Activated CD4-positive, CD25-positive, alpha-beta regulatory T cell treated with anti-CD3 and anti-CD28 coated beads, Interleukin-2, amount 50 U/mL, for 72 hours (primary cell): ENCODE measurements at regions not wholly inside any gene's neighbourhood (a gene's known extent, or its start where the extent isn't known, plus 50 kb on each side); places are given as distances from the start of the nearest gene placed in this dataset.

Source experiments
- DNase-seq: peaks from one replicate; pipeline ENCODE4 v3.0.0; 2021

DNA sequence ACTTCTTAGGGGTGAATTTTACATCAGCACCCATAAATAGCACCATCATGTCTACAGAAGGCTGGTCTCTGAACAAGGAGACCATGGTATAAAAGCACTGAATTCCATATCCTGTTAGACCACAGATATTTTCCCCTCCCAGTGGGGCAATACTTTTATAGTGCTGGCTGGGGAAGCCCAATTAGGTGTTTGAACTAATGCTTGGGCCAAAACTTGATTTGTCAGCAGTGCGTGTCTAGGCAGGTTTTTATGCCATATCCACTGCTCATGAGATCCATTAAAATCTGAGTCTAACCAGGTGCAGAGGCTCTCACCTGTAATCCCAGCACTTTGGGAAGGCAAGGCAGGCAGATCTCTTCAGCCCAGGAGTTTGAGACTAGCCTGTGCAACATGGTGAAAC is 623.0 kb downstream of the NPHP4 start:
- no peak for DNase-seq

DNA sequence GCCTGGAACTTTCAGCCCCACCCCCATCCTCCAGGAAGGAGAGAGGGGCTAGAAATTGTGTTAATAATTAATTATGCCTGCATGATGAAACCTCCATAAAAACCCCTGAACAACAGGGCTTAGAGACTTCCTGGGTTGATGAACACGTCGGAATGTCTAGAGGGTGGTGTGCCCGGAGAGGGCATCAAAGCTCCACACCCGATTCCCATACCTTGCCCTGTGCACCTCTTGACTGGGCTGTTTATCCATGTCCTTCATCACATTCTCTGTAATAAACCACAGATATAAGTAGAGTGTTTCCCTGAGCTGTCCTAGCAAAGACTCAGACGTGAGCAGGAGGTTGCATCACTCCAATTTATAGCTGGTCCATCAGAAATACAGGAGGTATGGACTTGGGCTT is 624.0 kb downstream of the NPHP4 start:
- DNase-seq: no peak

DNA sequence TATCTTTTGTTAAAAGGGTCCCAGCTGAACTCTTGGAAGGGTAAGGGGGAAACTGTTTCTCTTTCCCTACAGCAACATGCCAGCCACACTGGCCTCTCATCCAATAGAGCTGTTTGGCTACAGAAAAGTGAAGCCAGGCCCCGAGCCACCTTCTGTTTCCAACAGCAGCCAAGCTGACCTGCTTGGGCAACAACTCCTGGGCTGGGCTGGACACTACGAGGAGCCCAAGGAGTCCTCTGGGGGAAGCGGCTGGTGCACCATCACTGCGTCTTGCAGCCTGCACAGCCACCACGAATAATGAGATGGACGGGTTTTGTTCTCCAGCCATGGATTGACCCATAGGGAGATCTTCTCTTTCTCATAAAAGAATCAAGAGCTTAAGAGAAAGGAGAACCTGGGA is 624.9 kb downstream of the NPHP4 start:
- no peak for DNase-seq

DNA sequence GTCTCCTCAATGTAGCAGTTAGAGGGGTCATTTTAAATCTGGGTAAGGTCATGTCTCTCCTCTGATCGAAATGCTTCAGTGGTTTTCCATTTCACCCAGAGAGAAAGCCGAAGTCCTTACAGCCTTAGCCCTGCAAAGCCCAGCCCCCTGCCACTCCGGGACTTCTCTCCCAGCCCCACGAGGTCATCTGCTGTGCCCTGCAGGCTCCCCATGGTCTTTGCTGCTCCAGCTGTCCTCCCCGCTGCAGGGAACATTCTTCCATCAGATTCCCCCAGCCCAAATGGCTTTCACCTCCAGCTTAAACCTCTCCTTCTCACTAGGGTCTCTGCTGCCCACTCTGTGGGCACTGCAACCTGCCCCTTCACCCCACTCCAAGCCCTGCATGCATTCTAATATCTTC is 626.5 kb downstream of the NPHP4 start:
- DNase-seq: no peak

DNA sequence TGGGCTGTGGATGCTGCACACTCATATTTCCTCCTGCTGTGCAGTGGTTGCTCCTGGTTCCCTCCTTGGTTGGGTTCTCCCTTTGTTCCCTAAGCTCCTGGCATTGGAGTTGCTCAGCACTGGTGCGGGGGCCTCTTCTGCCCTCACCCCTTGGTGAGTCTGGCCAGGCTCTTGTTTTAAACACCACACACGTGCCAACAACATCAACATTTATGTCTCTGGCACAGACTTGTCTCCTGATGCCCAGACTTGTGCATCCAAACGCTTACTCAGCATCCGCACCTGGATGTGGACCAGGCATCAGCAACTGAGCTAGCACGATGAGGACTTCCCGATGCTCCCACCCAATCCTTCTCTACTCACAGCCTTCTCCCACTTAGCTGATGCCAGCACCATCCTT is 627.6 kb downstream of the NPHP4 start:
- no peak for DNase-seq

DNA sequence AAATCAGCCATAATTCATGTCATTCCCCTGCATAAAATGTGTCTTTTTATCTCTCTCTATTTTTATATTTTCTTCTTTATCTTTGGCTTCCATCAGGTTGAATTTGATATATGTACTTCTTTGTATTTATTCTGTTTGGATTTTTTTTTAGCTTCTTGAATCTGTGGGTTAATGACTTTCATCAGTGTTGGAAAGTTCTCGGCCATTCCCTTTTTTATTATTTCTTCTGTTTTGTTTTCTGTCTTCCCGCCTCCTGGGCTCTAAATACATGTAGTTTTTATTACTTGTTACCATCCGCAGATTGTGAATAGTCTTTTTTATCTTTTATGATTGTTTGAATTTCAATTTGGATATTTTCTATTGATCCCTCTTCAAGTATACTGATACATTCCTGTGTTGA is 637.5 kb downstream of the NPHP4 start:
- no peak for DNase-seq

DNA sequence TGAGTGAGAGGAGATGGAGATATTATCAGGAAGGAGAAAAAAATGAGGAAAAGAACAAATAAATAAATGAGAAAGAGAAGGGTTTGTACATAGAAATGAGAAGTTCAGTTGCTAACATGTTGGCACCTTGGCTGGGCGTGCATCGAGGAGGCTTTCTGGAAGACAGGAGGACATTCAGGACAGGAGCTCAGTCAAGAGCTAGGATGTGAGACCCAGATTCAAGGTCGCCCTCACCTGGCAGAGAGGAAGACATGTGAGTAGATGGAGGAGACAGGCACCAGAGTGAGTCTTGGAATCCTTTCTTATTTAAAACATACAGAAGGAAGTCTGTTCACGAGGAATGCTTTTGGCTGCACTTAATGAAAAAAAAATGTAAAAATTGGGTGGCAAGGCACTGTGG is 640.9 kb downstream of the NPHP4 start:
- no peak for DNase-seq

DNA sequence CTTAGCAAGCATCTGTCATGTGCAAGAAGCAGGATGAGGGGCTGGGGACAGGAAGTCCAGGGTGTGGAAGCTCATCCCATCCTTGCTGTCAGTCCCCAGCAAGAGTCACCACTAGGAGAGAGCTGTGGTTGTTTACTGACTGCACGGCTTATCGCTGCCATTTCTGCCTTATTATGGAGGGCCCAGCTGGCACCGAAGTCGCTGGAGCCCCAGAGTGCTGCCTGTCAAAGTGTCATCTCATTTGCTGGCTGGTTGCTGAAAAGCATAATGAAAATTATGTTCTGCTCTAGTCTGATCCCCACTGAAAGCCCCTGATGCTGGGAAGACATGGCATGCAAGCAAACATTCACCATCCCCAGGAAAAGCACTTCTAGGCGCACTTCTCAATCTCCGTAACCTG is 642.7 kb downstream of the NPHP4 start:
- DNase-seq: no peak

DNA sequence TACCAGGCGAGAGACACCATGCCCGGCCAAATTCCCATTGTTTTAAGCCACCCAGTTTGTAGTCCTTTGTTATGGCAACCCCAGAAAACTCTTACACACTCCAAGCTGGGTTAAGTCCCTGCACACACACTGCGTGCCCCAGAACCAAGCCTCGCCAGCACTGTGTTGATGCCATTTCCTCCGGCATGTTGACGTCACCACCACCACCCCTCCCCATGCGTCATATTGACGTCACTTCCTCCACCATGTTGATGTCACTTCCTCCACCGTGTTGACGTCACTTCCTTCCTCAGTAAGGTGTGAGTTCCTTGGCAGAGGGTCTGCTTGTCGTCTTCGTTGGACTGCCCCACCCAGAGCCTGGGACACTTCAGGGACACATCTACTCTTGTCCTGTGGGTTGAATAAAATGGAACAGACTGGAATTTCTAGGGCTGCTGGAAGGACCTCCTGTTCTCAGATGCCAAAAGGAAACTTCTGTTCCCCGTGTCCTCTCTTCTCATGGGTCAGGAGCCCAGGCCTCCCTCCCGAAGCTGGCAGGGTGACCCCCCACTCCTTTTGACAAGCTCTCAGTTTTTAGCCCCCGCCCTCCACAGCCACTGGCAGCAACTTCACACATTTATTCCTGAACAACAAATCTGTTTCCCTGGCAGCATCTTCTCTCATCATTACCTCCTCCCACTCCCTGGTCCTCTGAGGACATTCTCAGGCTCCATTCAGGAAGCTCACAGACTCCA is 643.3 kb downstream of the NPHP4 start:
- no peak for DNase-seq

DNA sequence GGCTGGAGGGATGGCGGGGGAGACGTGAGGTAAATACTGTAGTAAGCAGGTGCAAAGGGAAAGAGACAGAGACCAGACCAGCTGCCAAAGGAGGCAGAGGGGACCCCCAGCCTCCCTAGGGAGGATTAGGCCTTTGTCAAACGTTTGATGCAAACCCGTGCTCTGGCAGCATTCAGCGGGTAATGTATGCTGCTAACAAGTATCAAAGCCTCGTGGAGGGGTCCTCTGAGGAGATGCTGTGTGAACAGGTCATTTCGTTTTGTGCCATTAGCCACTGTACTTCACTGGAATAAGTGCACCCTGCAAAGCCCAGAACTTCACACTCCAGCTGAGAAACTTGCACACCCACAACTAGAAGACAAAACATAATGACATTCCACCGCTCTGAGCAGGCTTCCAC is 644.5 kb downstream of the NPHP4 start:
- DNase-seq: no peak

DNA sequence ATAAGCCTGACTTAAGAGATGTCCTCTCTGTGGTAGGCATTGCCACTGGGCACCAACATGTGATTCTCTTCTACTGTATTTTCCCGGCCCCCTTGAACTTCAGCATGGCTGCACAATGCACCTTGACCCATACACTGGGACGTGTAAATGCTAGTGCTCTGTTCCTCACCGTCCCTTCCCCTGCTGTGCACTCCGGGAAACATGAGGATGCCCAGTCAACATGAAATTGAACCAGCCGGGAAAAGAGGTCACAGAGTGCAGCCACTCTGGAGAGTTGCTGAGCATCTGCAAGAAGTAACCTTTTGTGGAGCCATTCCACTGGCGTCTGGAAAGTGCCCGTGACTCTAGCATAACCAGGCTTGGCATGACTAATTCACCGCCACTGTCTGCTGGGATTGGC is 646.7 kb downstream of the NPHP4 start:
- DNase-seq: no peak

DNA sequence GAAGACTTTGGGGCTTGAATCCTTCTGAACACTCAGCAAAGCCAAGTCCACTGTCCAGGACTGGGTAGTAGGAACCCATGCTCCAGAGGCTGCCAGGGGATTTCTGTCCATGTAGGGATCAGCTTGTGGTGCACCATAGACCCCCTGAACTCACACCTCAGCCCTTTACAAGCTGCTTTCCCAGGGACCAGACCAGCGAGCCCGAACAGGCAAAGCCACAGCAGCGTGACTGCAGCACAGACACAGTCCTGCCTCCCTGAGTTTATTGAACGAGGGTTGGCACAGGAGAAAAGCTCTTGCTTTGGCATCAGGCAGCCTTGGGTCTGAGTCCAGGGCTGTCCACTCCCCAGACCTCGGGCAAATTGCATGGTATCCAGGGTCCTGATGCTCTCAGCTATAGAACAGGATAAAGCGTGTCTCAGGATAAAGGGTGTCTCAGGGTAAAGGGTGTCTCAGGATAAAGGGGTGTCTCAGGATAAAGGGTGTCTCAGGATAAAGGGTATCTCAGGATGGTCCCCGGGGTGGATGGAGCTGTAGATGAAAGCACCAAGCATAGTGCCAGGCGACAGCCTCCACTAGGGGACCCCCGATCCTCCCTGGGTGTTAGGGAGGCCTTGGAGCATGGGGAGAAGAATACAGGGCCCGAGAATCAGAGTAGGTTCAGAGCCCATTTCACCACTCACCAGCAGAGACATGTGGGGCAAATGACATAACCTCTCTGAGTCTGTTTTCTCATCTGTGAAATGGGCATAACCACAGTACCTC is 648.8 kb downstream of the NPHP4 start:
- DNase-seq: no peak

DNA sequence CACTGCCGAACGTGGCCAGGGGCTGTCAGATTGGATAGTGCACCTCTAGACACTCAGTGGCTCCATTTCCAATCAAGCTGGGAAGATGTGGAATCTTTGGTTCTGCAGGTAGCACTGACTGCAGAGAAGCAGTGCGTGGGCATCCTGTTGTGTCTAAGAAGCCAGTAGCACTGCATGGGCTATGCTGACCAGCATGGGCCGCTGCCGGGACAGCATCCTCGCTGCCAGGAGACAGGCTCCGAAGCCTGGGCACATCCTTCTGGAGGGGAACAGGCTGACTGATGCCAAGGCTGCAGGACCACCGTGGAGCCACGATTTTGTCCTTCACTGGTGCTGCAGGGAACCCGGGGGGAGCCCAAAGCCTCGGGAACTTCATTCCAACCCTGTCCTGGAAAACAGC is 649.4 kb downstream of the NPHP4 start:
- DNase-seq: no peak

DNA sequence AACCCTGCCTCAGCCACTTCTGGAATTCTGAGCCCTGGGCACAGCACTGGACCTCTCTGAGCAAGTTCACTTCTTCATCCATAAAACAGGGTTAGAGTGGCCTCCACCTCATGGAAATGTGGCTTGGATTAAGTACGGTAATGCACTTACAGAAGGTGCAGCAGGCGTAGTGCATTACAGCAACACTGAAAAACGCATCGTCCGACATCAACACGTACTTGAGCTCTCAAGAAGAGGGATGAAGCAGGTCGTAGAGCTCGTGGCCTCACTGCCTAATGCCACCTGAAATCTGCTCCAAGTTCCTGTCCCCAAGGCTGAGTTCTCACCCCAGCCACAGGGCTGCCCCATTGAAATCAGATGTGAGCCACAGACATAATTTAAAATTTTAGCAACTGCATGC is 650.1 kb downstream of the NPHP4 start:
- no peak for DNase-seq

DNA sequence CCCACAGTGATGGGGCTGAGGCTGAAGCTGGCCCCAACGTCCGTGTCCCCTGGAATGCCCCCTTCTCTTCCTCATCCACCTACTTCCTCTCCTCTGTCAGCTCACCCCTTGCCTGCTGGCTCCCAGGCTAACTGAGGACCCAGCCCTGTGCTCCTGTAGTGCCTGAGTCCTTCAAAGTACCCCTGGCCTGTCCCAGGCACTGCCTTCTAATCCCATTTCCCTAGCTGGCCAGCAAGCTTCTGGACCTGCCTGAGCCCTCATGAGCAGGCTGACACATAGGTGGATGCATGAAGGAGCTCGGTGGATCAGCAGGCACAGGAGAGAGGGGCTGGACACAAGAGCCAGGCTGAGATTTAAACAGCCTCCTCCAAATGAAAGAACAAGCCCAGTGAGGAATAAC is 650.8 kb downstream of the NPHP4 start:
- no peak for DNase-seq

DNA sequence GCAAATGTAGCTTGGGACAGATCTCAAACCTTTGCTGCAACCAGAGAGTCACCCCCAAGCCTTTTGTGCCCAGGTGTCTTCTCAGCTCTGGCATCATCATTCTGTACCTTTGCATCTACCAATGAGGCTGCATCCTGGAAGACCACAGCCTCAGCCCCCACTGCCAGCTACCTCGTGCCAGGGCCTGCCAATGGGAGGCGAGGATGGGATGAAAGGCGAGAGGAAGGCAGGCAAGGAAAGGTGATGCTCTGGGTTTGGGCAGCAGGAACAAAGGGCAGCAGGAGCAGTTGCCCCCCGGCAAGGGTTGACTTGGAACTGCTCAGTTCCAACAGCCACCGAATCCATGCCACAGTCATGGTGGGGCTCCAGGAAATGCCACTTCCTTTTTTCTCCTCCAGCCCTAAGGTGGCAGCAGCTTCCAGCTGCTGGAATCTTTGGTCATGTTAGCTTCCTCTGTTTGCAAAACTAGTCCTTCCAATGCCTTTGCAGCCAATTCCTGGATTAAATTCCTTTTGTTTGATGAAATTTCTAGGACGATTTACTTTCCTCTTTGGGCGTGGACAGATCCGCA is 651.6 kb downstream of the NPHP4 start:
- DNase-seq: no peak

DNA sequence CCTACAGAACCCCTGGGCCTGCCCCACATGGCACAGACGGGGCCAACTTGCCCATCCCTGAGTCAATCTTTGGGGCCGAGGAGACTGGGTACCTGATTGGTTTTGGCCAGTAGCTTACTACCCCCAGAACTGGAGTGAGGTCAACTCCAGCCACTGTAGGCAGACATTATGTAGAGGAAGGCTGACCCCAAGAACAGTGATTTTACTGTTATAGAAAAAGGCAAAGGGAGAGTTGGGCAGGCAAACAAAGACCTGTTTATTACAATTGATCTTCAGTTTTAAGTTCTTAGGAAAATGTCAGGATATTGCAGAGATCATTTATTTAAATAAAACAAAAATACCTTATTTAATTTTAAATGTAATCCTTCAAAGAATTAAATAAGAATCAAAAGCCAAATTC is 653.8 kb downstream of the NPHP4 start:
- no peak for DNase-seq

DNA sequence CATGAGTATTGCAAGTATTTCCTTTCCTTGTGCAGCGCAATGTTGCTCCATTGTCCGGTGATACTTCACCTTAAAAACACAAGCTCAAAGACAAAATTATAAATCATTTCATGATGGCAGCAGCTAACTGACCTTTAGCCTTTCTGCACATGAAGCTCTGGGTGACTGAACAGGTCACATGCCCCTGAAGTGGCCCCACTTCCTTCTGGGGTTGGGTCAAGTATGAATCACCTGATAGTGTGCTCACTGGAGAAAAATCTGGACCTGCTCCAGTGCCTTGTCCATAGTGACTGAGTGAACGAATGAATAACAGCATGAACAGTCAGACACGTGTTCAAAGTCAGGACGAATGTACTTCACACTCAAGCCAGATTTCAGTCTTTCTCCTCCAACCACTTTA is 658.9 kb downstream of the NPHP4 start:
- DNase-seq: no peak

DNA sequence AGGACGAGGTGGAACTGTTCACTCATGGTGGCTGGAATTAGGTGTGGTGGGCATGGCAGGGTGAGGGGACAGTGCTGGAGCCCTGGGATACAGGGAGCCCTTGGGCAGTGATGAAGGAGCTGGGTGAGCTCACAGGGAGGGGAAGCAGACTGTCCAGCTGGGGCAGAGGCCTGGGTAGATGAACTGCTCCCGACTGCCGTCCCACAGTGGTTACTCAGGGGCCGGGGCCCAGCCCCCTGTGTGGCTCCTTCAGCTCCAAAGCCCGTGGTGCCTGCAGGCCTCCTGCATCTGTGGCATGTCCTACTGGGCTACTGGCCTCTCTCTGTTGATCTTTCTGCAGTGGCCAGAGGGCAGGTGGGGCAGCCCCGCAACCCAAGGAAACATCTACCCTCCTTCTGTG is 661.1 kb downstream of the NPHP4 start:
- no peak for DNase-seq

DNA sequence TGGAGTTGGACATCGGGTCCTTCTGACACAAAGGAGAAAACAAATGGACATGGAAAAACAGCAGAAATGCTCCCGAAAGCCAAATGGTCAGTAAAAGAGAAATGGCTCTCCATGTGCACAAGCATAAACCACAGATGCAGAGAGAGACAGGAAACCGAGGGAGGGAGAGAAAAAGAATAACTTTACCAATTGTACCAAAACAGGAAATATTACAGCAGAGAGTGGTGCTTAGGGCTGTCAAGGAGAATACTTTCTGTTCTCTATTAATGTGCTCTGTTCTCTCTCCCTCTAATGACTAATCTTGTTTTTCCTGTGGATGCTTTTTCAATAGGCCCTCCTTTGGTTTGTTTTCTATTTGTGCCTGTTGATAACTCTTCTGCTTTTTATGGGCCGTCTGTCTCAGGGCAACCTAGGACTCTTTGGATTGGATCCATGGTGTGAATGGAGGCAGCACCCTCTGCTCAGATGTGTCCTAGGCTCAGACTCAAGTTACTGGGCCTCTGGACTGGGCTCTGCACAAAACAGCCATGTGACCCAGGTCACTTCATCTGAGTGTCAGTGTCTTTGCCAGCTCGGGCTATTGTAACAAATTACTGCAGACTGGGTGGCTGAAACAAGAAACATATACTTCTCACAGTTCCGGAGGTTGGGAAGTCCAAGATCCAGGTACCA is 663.0 kb downstream of the NPHP4 start:
- no peak for DNase-seq

DNA sequence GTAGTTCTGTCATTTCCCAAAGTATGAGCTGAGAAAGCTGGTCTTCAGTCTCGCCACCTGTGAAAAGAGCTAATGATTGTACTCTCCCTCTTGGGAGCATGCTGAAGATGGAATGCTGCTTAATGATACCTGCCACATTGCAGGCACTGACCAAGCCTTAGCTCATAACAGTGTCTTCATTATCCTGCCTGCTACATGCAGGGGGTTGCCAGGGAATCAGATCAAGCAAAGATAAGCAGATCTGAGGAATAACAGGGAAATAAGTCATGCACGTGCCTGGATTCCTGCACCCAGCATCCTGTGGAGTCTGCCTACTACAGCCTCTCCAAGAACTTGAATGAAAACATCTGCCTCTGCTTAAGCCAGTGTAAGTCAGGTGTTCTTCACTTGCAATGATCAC is 667.3 kb downstream of the NPHP4 start:
- DNase-seq: no peak

DNA sequence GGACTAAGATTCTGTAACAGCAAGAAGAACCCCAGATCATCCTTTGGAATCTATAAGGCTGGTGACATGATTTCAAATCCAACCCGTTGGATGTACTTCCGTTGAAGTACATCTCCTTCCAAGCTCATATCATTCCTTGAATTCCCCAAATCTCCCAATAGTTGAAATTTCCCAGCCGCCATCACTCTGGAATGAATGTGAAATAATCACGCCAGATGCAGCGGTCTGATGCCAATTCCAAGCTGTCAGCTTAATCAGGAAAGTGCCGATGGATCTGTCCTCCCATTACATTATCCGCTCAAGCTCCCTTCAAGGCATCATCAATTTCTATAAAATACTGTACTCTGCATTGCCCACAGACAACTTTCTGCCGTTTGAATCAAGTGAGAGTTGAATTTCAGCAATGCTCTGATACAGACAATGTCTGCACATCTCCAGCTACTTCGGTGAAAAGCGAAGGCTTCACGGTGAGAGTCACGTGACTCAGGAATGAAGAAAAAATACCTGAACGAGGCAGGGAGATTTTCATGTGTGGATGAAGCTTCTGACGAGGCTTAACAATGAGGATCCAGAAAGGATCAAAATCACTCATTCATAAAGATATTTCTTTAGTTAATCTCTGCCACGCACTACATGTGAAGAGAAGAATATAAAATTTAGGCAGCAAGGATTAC is 663.9 kb downstream of the AJAP1 start:
- DNase-seq: no peak

DNA sequence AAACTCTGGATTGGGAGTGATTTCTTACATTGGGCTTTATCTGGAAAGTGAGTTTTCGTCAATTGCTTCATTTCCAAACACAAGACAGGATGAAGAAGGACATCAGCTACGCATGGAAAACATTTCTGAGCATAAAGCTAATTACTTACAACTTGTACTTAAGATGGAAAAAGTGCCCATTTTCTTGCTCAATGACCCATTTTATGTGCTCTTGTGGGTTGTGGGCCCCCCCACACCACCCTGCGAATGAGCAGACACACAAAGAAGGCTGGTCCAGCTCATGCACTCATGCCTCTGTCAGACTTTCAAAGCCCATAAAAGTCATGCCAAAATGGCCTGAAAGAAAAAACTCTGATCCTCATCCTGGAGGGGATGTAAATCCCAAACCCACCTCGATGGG is 663.0 kb downstream of the AJAP1 start:
- no peak for DNase-seq
